PC-9 (cell line): ENCODE measurements at regions not wholly inside any gene's neighbourhood (a gene's known extent, or its start where the extent isn't known, plus 50 kb on each side); places are given as distances from the start of the nearest gene placed in this dataset.

Experiments
- BruUV-seq: library from RNA; stranded (reverse); fragments of 400-500 nt; replicated peaks from 2 replicates; lab custom pipeline; 2021; lab: Mats Ljungman, UMichigan
- CTCF ChIA-PET: fragments of 300-600 bp; sonication (Branson Sonifier 250); formaldehyde crosslinking; loops from one replicate; lab custom pipeline; 2022; ENCODE audit warnings: antibody characterized with exemption; lab: Charles Lee
- POLR2A ChIA-PET: fragments of 300-600 bp; sonication (Branson Sonifier 250); formaldehyde crosslinking; loops from one replicate; lab custom pipeline; 2022; ENCODE audit warnings: antibody characterized with exemption; ENCODE audit not compliant: unreplicated experiment; lab: Charles Lee
- DNase-seq, 2 experiments: peaks; one replicate each; pipeline versions ENCODE4 v3.0.0 to v3.0.0-alpha.2; 2015 to 2022; ENCODE audit warnings: mixed read lengths in 1 of 2
- H2AFZ ChIP-seq: fragments of 200-600 bp; sonication (generic); 2 replicates; pipeline ENCODE4 v1.8.1; 2017; ENCODE audit warnings: antibody characterized with exemption
- H3F3A ChIP-seq: fragments of 200-600 bp; sonication (generic); 2 replicates; pipeline ENCODE4 v1.8.1; 2017; ENCODE audit warnings: antibody characterized with exemption, mild to moderate bottlenecking, low read depth; ENCODE audit not compliant: insufficient read depth
- H3K27ac ChIP-seq: fragments of 200-600 bp; sonication (generic); 2 replicates; pipeline ENCODE4 v1.6.1; 2016; ENCODE audit warnings: mixed run types
- H3K27me3 ChIP-seq: fragments of 200-600 bp; sonication (generic); 2 replicates; pipeline ENCODE4 v1.6.1; 2016; ENCODE audit warnings: low read depth, mixed run types; ENCODE audit not compliant: insufficient read depth
- H3K36me3 ChIP-seq: fragments of 200-600 bp; sonication (generic); 2 replicates; pipeline ENCODE4 v1.6.1; 2016; ENCODE audit warnings: low read depth, mixed run types
- H3K4me1 ChIP-seq: fragments of 200-600 bp; sonication (generic); replicated peaks from 2 replicates; pipeline ENCODE4 v1.6.1; 2016; ENCODE audit warnings: mixed run types; ENCODE audit not compliant: insufficient read depth
- H3K4me2 ChIP-seq: fragments of 200-600 bp; sonication (generic); 2 replicates; pipeline ENCODE4 v1.6.1; 2017; ENCODE audit warnings: mixed run types
- H3K4me3 ChIP-seq: fragments of 200-600 bp; sonication (generic); 2 replicates; pipeline ENCODE4 v1.6.1; 2016; ENCODE audit warnings: mixed run types
- H3K79me2 ChIP-seq: fragments of 200-600 bp; sonication (generic); 2 replicates; pipeline ENCODE4 v1.6.1; 2017; ENCODE audit warnings: low read depth, mixed run types
- H3K9me2 ChIP-seq: fragments of 200-600 bp; sonication (generic); 2 replicates; pipeline ENCODE4 v1.8.1; 2017; ENCODE audit warnings: mild to moderate bottlenecking; ENCODE audit not compliant: insufficient read depth
- H3K9me3 ChIP-seq: fragments of 200-600 bp; sonication (generic); 2 replicates; pipeline ENCODE4 v1.8.1; 2016; ENCODE audit warnings: low read depth; ENCODE audit not compliant: insufficient read depth
- H4K20me1 ChIP-seq: fragments of 200-600 bp; sonication (generic); 2 replicates; pipeline ENCODE4 v1.8.1; 2017; ENCODE audit not compliant: insufficient read depth
- EZH2 ChIP-seq: fragments of 200-600 bp; sonication (generic); IDR thresholded peaks from 2 replicates; pipeline ENCODE4 v1.8.0; 2017; ENCODE audit warnings: antibody characterized with exemption, low read depth
- intact Hi-C: fragments of 100-400 bp; cut with micrococcal nuclease; formaldehyde crosslinking; loops from one replicate; pipeline ENCODE4 v1.10.0; 2022; ENCODE audit not compliant: unreplicated experiment
- TF ChIP-seq, protein P1 (sequence below): fragments of 200-600 bp; sonication (generic); conservative IDR thresholded peaks from 2 replicates; pipeline ENCODE4 v1.6.1; 2017; ENCODE audit warnings: mixed run types, antibody characterized with exemption, mild to moderate bottlenecking, moderate library complexity

DNA sequence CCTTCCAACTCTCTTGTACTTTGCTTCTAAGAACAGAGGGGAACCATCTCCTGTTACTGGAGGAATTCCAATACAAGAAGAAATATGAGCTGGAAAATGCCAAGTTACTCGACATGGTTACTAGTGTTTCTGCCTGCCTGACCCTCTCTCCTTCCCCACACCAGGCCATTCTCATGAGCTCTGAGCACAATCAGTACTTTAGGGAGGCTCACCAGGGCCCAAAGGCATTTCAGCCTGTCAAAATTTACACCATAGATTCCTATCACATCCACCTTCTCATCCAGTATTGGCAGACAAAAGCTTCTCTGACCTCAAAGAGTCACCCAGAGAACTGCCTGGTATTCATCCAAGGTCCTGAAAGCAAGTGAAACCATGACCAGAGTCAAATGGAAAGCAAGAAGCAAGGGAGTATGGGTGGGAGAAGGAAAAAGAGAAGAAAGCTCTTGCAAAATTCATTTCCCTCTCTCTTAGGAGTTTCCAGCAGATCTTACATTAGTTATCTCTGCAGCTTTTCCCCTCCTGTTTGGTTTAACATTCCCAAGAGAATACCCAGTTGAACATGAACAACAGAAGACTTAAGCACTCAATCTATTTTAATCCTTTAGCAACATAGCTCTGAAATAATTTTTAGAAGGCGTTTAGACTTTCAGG lies 58.7 kb upstream of the NCAM1 start:
- no peak overlapping the region for H3K4me2 ChIP-seq
- no peaks in the 10 kb centered on the region for H3K79me2 ChIP-seq
- no TSS peak for BruUV-seq
- intact Hi-C loops = no loop called here
- TF ChIP-seq, protein P1, sequence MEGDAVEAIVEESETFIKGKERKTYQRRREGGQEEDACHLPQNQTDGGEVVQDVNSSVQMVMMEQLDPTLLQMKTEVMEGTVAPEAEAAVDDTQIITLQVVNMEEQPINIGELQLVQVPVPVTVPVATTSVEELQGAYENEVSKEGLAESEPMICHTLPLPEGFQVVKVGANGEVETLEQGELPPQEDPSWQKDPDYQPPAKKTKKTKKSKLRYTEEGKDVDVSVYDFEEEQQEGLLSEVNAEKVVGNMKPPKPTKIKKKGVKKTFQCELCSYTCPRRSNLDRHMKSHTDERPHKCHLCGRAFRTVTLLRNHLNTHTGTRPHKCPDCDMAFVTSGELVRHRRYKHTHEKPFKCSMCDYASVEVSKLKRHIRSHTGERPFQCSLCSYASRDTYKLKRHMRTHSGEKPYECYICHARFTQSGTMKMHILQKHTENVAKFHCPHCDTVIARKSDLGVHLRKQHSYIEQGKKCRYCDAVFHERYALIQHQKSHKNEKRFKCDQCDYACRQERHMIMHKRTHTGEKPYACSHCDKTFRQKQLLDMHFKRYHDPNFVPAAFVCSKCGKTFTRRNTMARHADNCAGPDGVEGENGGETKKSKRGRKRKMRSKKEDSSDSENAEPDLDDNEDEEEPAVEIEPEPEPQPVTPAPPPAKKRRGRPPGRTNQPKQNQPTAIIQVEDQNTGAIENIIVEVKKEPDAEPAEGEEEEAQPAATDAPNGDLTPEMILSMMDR = no peak
- TF ChIP-seq EZH2 = no peak
- H3K4me1 ChIP-seq = no peaks in the 10 kb centered on the region
- no peak overlapping the region for H2AFZ ChIP-seq
- no peak for DNase-seq
- no peaks in the 10 kb centered on the region for H3K36me3 ChIP-seq
- H4K20me1 ChIP-seq = no peaks in the 10 kb centered on the region
- CTCF ChIA-PET = no interaction called here
- H3F3A ChIP-seq = no peaks in the 10 kb centered on the region
- no peak overlapping the region for H3K4me3 ChIP-seq
- H3K9me2 ChIP-seq = no peaks in the 10 kb centered on the region
- POLR2A ChIA-PET = no interaction called here
- H3K9me3 ChIP-seq = no peaks in the 10 kb centered on the region
- H3K27ac ChIP-seq = no peak overlapping the region
- H3K27me3 ChIP-seq = no peaks in the 10 kb centered on the region

DNA sequence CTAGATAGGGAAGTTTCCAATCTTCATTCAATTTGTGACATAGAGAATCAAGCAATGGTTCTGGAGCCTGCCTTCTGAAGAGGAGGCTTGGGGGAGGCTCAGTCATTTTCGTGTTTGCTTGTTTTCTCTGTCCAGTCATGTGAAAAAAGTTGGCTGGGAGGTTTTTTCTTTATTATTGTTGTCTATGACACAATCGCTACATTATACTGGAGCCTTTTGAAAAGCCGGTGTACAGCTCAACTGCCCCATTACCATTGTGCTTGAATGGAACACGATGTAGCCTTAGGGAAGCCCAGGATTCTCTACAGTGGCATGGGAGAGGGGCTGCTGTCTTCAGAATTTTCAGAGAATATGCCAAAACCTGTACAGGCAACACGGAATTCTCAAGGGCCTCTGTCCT lies 57.9 kb upstream of the NCAM1 start:
- Histone ChIP-seq H3K36me3 (no peaks in the 10 kb centered on the region), H3K4me3 (no peak overlapping the region), H4K20me1 (no peaks in the 10 kb centered on the region), H3K27me3 (peaks cover 3% of the 10 kb centered on the region; the same call in 1 of the 2 replicates), H3K79me2 (no peaks in the 10 kb centered on the region), H3K4me2 (no peak overlapping the region), H2AFZ (no peak overlapping the region), H3K4me1 (no peaks in the 10 kb centered on the region), H3K9me2 (no peaks in the 10 kb centered on the region), H3K9me3 (no peaks in the 10 kb centered on the region), H3F3A (no peaks in the 10 kb centered on the region), H3K27ac (no peak overlapping the region)
- POLR2A ChIA-PET = no interaction called here
- CTCF ChIA-PET = interaction anchor here (0.5 kb wide), 1 partner anchor 229 kb away, joined by 3 read pairs; no protein-coding TSS in a partner anchor
- intact Hi-C loops = no loop called here
- DNase-seq = no peak
- TF ChIP-seq, protein P1 = no peak
- no peak for TF ChIP-seq EZH2
- BruUV-seq = no TSS peak

DNA sequence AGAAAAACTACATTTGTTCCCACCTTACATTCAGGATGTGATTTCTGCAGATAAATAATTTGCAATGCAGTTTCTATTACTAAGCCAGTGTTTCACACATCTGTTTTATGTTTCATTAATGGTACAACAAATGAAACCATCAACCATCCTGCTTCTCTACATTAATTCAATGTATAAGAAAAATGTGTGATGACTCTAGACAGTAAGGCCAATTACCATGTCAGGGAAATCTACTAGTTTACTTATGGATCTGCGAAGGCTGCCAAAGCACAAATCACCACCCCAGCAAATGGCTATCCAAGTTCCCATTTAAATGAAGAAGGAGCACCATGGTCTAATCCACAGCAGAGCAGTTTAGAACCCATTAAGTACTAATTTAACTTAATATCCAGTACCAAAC lies 50.1 kb upstream of the NCAM1 start:
- no peaks in the 10 kb centered on the region for H3K4me1 ChIP-seq
- no peaks in the 10 kb centered on the region for H3K9me3 ChIP-seq
- ChIA-PET CTCF (no interaction called here), POLR2A (no interaction called here)
- no TSS peak for BruUV-seq
- no peaks in the 10 kb centered on the region for H4K20me1 ChIP-seq
- H3K36me3 ChIP-seq = no peaks in the 10 kb centered on the region
- H3K27ac ChIP-seq = no peak overlapping the region
- TF ChIP-seq, protein P1 = no peak
- TF ChIP-seq EZH2 = no peak
- H3K27me3 ChIP-seq = peaks cover 8% of the 10 kb centered on the region; the same call in 1 of the 2 replicates
- no peak overlapping the region for H3K4me3 ChIP-seq
- H3K4me2 ChIP-seq = no peak overlapping the region
- intact Hi-C loops = no loop called here
- no peak overlapping the region for H2AFZ ChIP-seq
- H3K79me2 ChIP-seq = no peaks in the 10 kb centered on the region
- H3K9me2 ChIP-seq = no peaks in the 10 kb centered on the region; the same call in 1 of the 2 replicates
- no peak for DNase-seq
- H3F3A ChIP-seq = no peaks in the 10 kb centered on the region
